H1 (cell line): ENCODE measurements at regions not wholly inside any gene's neighbourhood (a gene's known extent, or its start where the extent isn't known, plus 50 kb on each side); places are given as distances from the start of the nearest gene placed in this dataset.

Source experiments
- CTCF ChIA-PET: fragments of 300-600 bp; sonication (Branson Sonifier 250); formaldehyde crosslinking; loops from one replicate; lab custom pipeline; 2021; ENCODE audit not compliant: partially characterized antibody; lab: Charles Lee
- POLR2A ChIA-PET: fragments of 300-600 bp; sonication (Branson Sonifier 250); formaldehyde crosslinking; loops from one replicate; lab custom pipeline; 2021; ENCODE audit warnings: inconsistent platforms; ENCODE audit not compliant: partially characterized antibody; lab: Charles Lee
- DNase-seq, 2 experiments: peaks; one replicate each; pipeline versions ENCODE4 v3.0.0 to v3.0.0-alpha.2; 2010 to 2022; ENCODE audit warnings: low spot score in 2 of 2, low read depth in 1 of 2, mixed read lengths in 1 of 2
- FAIRE-seq: peaks from 2 replicates; lab custom pipeline; 2011; peaks lifted over from hg19 to GRCh38; lab: Jason Lieb, UNC
- H2AFZ ChIP-seq: 2 replicates; pipeline ENCODE4 v1.8.1; 2012; ENCODE audit warnings: low read length, inconsistent platforms
- H2AK5ac ChIP-seq: 2 replicates; pipeline ENCODE4 v1.6.1; 2013; ENCODE audit warnings: low read depth, low read length
- H2BK120ac ChIP-seq: replicated peaks from 2 replicates; pipeline ENCODE3; 2013; ENCODE audit warnings: low read depth, low read length, inconsistent platforms
- H2BK12ac ChIP-seq: 2 replicates; pipeline ENCODE4 v1.6.1; 2013; ENCODE audit warnings: low read depth, low read length
- H2BK15ac ChIP-seq: 2 replicates; pipeline ENCODE4 v1.6.1; 2013; ENCODE audit warnings: low read length
- H2BK20ac ChIP-seq: 2 replicates; pipeline ENCODE4 v1.6.1; 2013; ENCODE audit warnings: low read length
- H2BK5ac ChIP-seq: 2 replicates; pipeline ENCODE4 v1.6.1; 2013; ENCODE audit warnings: low read depth, low read length
- H3K14ac ChIP-seq: 2 replicates; pipeline ENCODE4 v1.6.1; 2013; ENCODE audit warnings: inconsistent platforms; ENCODE audit not compliant: insufficient read length
- H3K18ac ChIP-seq: 2 replicates; pipeline ENCODE4 v1.6.1; 2013; ENCODE audit warnings: low read length; ENCODE audit errors: extremely low read depth
- H3K23ac ChIP-seq: 2 replicates; pipeline ENCODE4 v1.6.1; 2013; ENCODE audit warnings: inconsistent platforms; ENCODE audit not compliant: insufficient read length
- H3K23me2 ChIP-seq: 2 replicates; pipeline ENCODE4 v1.6.1; 2013; ENCODE audit warnings: low read depth, low read length
- H3K27ac ChIP-seq: 2 replicates; pipeline ENCODE4 v1.6.1; 2011; ENCODE audit warnings: low read depth, low read length, inconsistent platforms
- H3K27me3 ChIP-seq, 4 experiments: replicated peaks in 1 of 4; 1 replicate in 1 of 4; 2 replicates in 3 of 4; pipeline versions ENCODE4 v1.6.1 to v1.8.1; 2011 to 2013; ENCODE audit warnings: low read length in 3 of 4, mild to moderate bottlenecking in 3 of 4, inconsistent platforms in 2 of 4, mixed read lengths in 2 of 4, moderate library complexity in 1 of 4; ENCODE audit not compliant: control insufficient read depth in 3 of 4, insufficient read depth in 3 of 4; ENCODE audit errors: extremely low read depth in 1 of 4
- H3K36me3 ChIP-seq, 4 experiments: 2 replicates each; pipeline versions ENCODE4 v1.6.1 to v1.8.1; 2011 to 2013; ENCODE audit warnings: mild to moderate bottlenecking in 4 of 4, low read length in 3 of 4, moderate library complexity in 2 of 4, control low read depth in 1 of 4, inconsistent platforms in 1 of 4; ENCODE audit not compliant: insufficient read depth in 4 of 4, control insufficient read depth in 2 of 4
- H3K4ac ChIP-seq: replicated peaks from 2 replicates; pipeline ENCODE3; 2013; ENCODE audit warnings: low read length, low read depth, mixed read lengths, inconsistent platforms; ENCODE audit not compliant: insufficient read length
- H3K4me1 ChIP-seq, 4 experiments: replicated peaks in 1 of 4; 1 replicate in 1 of 4; 2 replicates in 3 of 4; pipeline versions ENCODE4 v1.6.1 to v1.8.1; 2011 to 2013; ENCODE audit warnings: low read length in 3 of 4, inconsistent platforms in 2 of 4, mixed read lengths in 1 of 4; ENCODE audit not compliant: insufficient read depth in 4 of 4, control insufficient read depth in 3 of 4
- H3K4me2 ChIP-seq, 2 experiments: 2 replicates each; pipeline versions ENCODE4 v1.6.1 to v1.8.1; 2011 to 2013; ENCODE audit warnings: low read depth in 2 of 2, low read length in 2 of 2, control low read depth in 1 of 2, inconsistent platforms in 1 of 2, mild to moderate bottlenecking in 1 of 2; ENCODE audit not compliant: insufficient read depth in 1 of 2
- H3K4me3 ChIP-seq, 4 experiments: fragments of 200-600, 300-600 bp in 1 of 4; sonication (generic), shearing (Covaris generic), sonication (Bioruptor Twin) in 1 of 4; 2 replicates each; pipeline versions ENCODE4 v1.5.1 to v1.8.1; 2011 to 2016; ENCODE audit warnings: low read length in 4 of 4, low read depth in 3 of 4, control low read depth in 2 of 4, inconsistent platforms in 2 of 4, mild to moderate bottlenecking in 2 of 4, mixed read lengths in 1 of 4, moderate library complexity in 1 of 4; ENCODE audit not compliant: insufficient read depth in 2 of 4; ENCODE audit errors: extremely low read depth in 1 of 4
- H3K56ac ChIP-seq: replicated peaks from 2 replicates; pipeline ENCODE3; 2013; ENCODE audit warnings: low read depth, mild to moderate bottlenecking, mixed read lengths, low read length, inconsistent platforms; ENCODE audit not compliant: insufficient read length
- H3K79me1 ChIP-seq: 2 replicates; pipeline ENCODE4 v1.6.1; 2013; ENCODE audit warnings: low read depth, low read length, control low read depth
- H3K79me2 ChIP-seq, 2 experiments: 2 replicates each; pipeline versions ENCODE4 v1.6.1 to v1.8.1; 2012 to 2013; ENCODE audit warnings: low read length in 2 of 2, mild to moderate bottlenecking in 2 of 2, inconsistent platforms in 1 of 2; ENCODE audit not compliant: insufficient read depth in 2 of 2, control insufficient read depth in 1 of 2
- H3K9ac ChIP-seq, 4 experiments: replicated peaks in 1 of 4; 1 replicate in 1 of 4; 2 replicates in 3 of 4; pipeline versions ENCODE4 v1.6.1 to v1.8.1; 2011 to 2013; ENCODE audit warnings: low read depth in 3 of 4, low read length in 3 of 4, control low read depth in 2 of 4, mild to moderate bottlenecking in 2 of 4, moderate library complexity in 2 of 4, inconsistent platforms in 1 of 4; ENCODE audit errors: extremely low read depth in 1 of 4
- H3K9me3 ChIP-seq, 2 experiments: 2 replicates each; pipeline versions ENCODE4 v1.6.1 to v1.8.1; 2012 to 2013; ENCODE audit warnings: mild to moderate bottlenecking in 2 of 2, moderate library complexity in 2 of 2, control low read depth in 1 of 2, inconsistent platforms in 1 of 2, low read depth in 1 of 2, low read length in 1 of 2, mixed read lengths in 1 of 2; ENCODE audit not compliant: insufficient read depth in 2 of 2
- H4K20me1 ChIP-seq, 2 experiments: replicated peaks in 1 of 2; 2 replicates each; pipeline versions ENCODE3 to v1.8.1; 2011 to 2013; ENCODE audit warnings: inconsistent platforms in 2 of 2, low read length in 2 of 2, mild to moderate bottlenecking in 1 of 2; ENCODE audit not compliant: insufficient read depth in 2 of 2, control insufficient read depth in 1 of 2
- H4K5ac ChIP-seq: 2 replicates; pipeline ENCODE4 v1.6.1; 2013; ENCODE audit warnings: low read length, low read depth, mixed read lengths, inconsistent platforms; ENCODE audit not compliant: insufficient read length
- H4K8ac ChIP-seq: 2 replicates; pipeline ENCODE4 v1.8.0; 2013; ENCODE audit warnings: mild to moderate bottlenecking, moderate library complexity, low read length, inconsistent platforms; ENCODE audit not compliant: insufficient read depth; ENCODE audit errors: extremely low read depth
- H4K91ac ChIP-seq: replicated peaks from 2 replicates; pipeline ENCODE3; 2013; ENCODE audit warnings: low read length, mixed read lengths, inconsistent platforms; ENCODE audit not compliant: insufficient read length
- BRCA1 ChIP-seq: IDR thresholded peaks from 2 replicates; pipeline ENCODE4 v1.6.1; 2012; ENCODE audit warnings: low read depth, low read length, improper control_type of control experiment
- HDAC2 ChIP-seq, 2 experiments: fragments of 300-600 bp in 1 of 2; sonication (generic) in 1 of 2; IDR thresholded peaks; 2 replicates each; pipeline ENCODE4 v1.6.1; 2011 to 2012; ENCODE audit warnings: low read depth in 2 of 2, low read length in 2 of 2, mild to moderate bottlenecking in 2 of 2, moderate library complexity in 2 of 2, borderline replicate concordance in 1 of 2, inconsistent platforms in 1 of 2
- JUND ChIP-seq: IDR thresholded peaks from 2 replicates; pipeline ENCODE4 v1.6.1; 2011; ENCODE audit warnings: mild to moderate bottlenecking, improper control_type of control experiment, low read length
- WGBS, 2 experiments: shearing (Covaris generic) in 1 of 2; methylation state at CpG; one replicate each; pipeline versions ENCODE4 v1.1.6 to v1.1.7; 2013 to 2015; ENCODE audit warnings: low lambda C conversion rate in 2 of 2, mixed read lengths in 2 of 2, inconsistent platforms in 1 of 2, low coverage in 1 of 2, missing lambda C conversion rate in 1 of 2; ENCODE audit not compliant: insufficient replicate concordance in 2 of 2, insufficient coverage in 1 of 2, insufficient read length in 1 of 2; ENCODE audit errors: extremely low coverage in 1 of 2, missing lambda C conversion rate in 1 of 2; 5-methylcytosine and 5-hydroxymethylcytosine counted together

DNA sequence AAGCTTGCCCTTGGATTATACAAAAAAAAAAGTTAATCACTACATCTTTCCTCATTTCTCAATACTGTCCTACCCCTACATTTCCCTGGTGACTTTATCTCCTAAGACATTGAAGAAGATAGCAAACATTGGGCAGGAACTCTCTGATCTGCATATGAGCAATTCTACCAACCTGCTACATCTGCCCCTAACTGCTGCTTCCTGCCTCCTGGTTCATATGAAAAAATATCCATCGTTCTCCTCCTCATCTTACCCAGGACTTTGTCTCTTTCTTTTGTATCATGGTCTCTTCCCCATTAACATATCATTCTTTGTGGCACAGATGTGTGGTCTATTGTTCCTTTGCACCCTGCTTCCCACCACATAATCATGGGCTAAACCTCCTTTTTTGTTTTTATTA lies 139.7 kb upstream of the PCGF5 start:
- Histone ChIP-seq H3K79me1 (no peaks in the 10 kb centered on the region), H3K14ac (no peak overlapping the region), H2BK5ac (no peak overlapping the region), H2BK15ac (no peak overlapping the region), H3K18ac (no peak overlapping the region), H4K5ac (no peak overlapping the region), H3K36me3 (no peaks in the 10 kb centered on the region), H3K23ac (no peak overlapping the region), H2BK120ac (no peak overlapping the region), H3K9me3 (no peaks in the 10 kb centered on the region), H3K4me3 (no peak overlapping the region), H2BK12ac (no peak overlapping the region), H2AK5ac (no peak overlapping the region), H3K4ac (no peak overlapping the region), H3K4me1 (no peaks in the 10 kb centered on the region), H3K27ac (no peak overlapping the region), H3K27me3 (no peaks in the 10 kb centered on the region), H3K79me2 (no peaks in the 10 kb centered on the region), H3K4me2 (no peak overlapping the region), H3K9ac (no peak overlapping the region), H4K8ac (no peak overlapping the region), H3K23me2 (no peaks in the 10 kb centered on the region; the same call in 1 of the 2 replicates), H4K20me1 (no peaks in the 10 kb centered on the region), H2AFZ (peak overlapping the region; percentile 58; the same call in 1 of the 2 replicates), H4K91ac (no peak overlapping the region), H2BK20ac (no peak overlapping the region), H3K56ac (no peak overlapping the region)
- DNase-seq (no peak), FAIRE-seq (no peak)
- 70% methylated on average over 1 of the region's 1 CpG; no CpG with 5 or more reads in 1 of the 2 experiments for WGBS, 2 experiments
- ChIA-PET CTCF (no interaction called here), POLR2A (no interaction called here)
- no peak for TF ChIP-seq JUND
- no peak for TF ChIP-seq HDAC2 (IDR thresholded peaks at IDR 0.05; ENCODE audit: borderline replicate concordance in 1 of 2, low read depth in 2 of 2, low read length in 2 of 2)
- TF ChIP-seq BRCA1, result no peak
